ENCODE measurements at regions not wholly inside any gene's neighbourhood (a gene's known extent, or its start where the extent isn't known, plus 50 kb on each side); places are given as distances from the start of the nearest gene placed in this dataset.

DNA sequence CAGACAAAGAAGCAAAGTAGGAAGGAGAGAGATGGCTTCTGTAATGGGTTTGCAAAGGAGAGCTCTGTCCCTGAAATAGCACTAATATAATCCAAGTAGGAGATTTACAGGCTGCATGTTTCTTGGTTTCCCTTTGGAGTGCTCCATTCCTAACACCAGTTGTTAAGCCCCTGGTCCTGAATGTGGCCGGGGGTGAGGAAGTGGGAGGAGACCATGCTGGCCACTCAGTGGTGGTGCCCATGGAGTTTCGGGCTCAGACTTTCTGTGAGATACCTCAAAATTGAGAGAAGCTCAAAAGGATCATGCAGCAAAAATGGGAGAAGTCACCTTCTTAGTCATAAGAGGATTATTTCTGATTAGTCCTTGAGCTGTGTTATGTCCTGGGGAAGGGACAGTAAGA lies 88.5 kb downstream of the DAD1 start:
- TF ChIP-seq, protein P1, sequence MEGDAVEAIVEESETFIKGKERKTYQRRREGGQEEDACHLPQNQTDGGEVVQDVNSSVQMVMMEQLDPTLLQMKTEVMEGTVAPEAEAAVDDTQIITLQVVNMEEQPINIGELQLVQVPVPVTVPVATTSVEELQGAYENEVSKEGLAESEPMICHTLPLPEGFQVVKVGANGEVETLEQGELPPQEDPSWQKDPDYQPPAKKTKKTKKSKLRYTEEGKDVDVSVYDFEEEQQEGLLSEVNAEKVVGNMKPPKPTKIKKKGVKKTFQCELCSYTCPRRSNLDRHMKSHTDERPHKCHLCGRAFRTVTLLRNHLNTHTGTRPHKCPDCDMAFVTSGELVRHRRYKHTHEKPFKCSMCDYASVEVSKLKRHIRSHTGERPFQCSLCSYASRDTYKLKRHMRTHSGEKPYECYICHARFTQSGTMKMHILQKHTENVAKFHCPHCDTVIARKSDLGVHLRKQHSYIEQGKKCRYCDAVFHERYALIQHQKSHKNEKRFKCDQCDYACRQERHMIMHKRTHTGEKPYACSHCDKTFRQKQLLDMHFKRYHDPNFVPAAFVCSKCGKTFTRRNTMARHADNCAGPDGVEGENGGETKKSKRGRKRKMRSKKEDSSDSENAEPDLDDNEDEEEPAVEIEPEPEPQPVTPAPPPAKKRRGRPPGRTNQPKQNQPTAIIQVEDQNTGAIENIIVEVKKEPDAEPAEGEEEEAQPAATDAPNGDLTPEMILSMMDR (conservative IDR thresholded peaks at IDR 0.05) = no peak
- no peak for TF ChIP-seq EZH2 (IDR thresholded peaks at IDR 0.05; ENCODE audit: low read depth)

All from PC-9 (cell line).